Fibroblast of lung (primary cell): ENCODE measurements at regions not wholly inside any gene's neighbourhood (a gene's known extent, or its start where the extent isn't known, plus 50 kb on each side); places are given as distances from the start of the nearest gene placed in this dataset.

Experiments used
- DNase-seq, 2 donors: peaks; one replicate each; pipeline versions ENCODE4 v3.0.0 to v3.0.0-alpha.2; 2010; ENCODE audit warnings: low read depth in 2 of 2
- H2AFZ ChIP-seq: 2 replicates; pipeline ENCODE4 v1.5.1; 2012; ENCODE audit warnings: low read length, control low read depth, inconsistent platforms
- H3K27ac ChIP-seq: 2 replicates; pipeline ENCODE4 v1.5.1; 2011; ENCODE audit warnings: low read length, control low read depth; ENCODE audit not compliant: insufficient read depth
- H3K27me3 ChIP-seq: 2 replicates; pipeline ENCODE4 v1.5.1; 2011; ENCODE audit warnings: mild to moderate bottlenecking, low read length; ENCODE audit not compliant: control insufficient read depth, insufficient read depth
- H3K36me3 ChIP-seq: 2 replicates; pipeline ENCODE4 v1.5.1; 2011; ENCODE audit warnings: low read length; ENCODE audit not compliant: control insufficient read depth, insufficient read depth
- H3K4me1 ChIP-seq: 2 replicates; pipeline ENCODE4 v1.5.1; 2011; ENCODE audit warnings: low read length; ENCODE audit not compliant: control insufficient read depth, insufficient read depth; ENCODE audit errors: extremely low read depth
- H3K4me2 ChIP-seq: 2 replicates; pipeline ENCODE4 v1.5.1; 2011; ENCODE audit warnings: low read length, control low read depth; ENCODE audit not compliant: insufficient read depth; ENCODE audit errors: extremely low read depth
- H3K4me3 ChIP-seq, 4 experiments: fragments of 200-600 bp in 1 of 4; sonication (generic) in 1 of 4; replicated peaks in 1 of 4; 2 replicates each; pipeline ENCODE4 v1.5.1; 2011 to 2016; ENCODE audit warnings: low read length in 4 of 4, low read depth in 3 of 4, mild to moderate bottlenecking in 3 of 4, control low read depth in 2 of 4, inconsistent platforms in 1 of 4, mixed read lengths in 1 of 4; ENCODE audit not compliant: insufficient read depth in 1 of 4; ENCODE audit errors: control extremely low read depth in 1 of 4
- H3K79me2 ChIP-seq: 2 replicates; pipeline ENCODE4 v1.5.1; 2012; ENCODE audit warnings: mild to moderate bottlenecking, low read length, inconsistent platforms; ENCODE audit not compliant: control insufficient read depth, insufficient read depth
- H3K9ac ChIP-seq: 2 replicates; pipeline ENCODE4 v1.5.1; 2011; ENCODE audit warnings: mild to moderate bottlenecking, low read length, control low read depth; ENCODE audit not compliant: insufficient read depth
- H3K9me3 ChIP-seq: 2 replicates; pipeline ENCODE4 v1.5.1; 2012; ENCODE audit warnings: low read depth, low read length; ENCODE audit not compliant: control insufficient read depth, insufficient read depth
- H4K20me1 ChIP-seq: 2 replicates; pipeline ENCODE4 v1.5.1; 2011; ENCODE audit warnings: low read length; ENCODE audit not compliant: control insufficient read depth, insufficient read depth; ENCODE audit errors: extremely low read depth
- EZH2 ChIP-seq: IDR thresholded peaks from 2 replicates; pipeline ENCODE4 v1.5.1; 2012; ENCODE audit warnings: low read length, control low read depth, mild to moderate bottlenecking; ENCODE audit errors: missing control alignments
- TF ChIP-seq, protein P1 (sequence below), 2 donors: IDR thresholded peaks in 1 of 2; conservative IDR thresholded peaks in 1 of 2; 1 replicate in 1 of 2; 2 replicates in 1 of 2; pipeline ENCODE4 v1.5.1; 2011 to 2012; ENCODE audit warnings: low read length in 2 of 2, control low read depth in 1 of 2, inconsistent platforms in 1 of 2, low read depth in 1 of 2, mild to moderate bottlenecking in 1 of 2

- H4K20me1 ChIP-seq = no peaks in the 10 kb centered on the region
- H2AFZ ChIP-seq = no peak overlapping the region
- no peaks in the 10 kb centered on the region for H3K36me3 ChIP-seq
- no peak overlapping the region for H3K27ac ChIP-seq
- H3K4me1 ChIP-seq = no peaks in the 10 kb centered on the region
- H3K9ac ChIP-seq = no peak overlapping the region
- H3K9me3 ChIP-seq = no peaks in the 10 kb centered on the region
- peak; percentile 6 to 30 for DNase-seq
- H3K4me2 ChIP-seq = peak overlapping the region; percentile 51
- TF ChIP-seq, protein P1, sequence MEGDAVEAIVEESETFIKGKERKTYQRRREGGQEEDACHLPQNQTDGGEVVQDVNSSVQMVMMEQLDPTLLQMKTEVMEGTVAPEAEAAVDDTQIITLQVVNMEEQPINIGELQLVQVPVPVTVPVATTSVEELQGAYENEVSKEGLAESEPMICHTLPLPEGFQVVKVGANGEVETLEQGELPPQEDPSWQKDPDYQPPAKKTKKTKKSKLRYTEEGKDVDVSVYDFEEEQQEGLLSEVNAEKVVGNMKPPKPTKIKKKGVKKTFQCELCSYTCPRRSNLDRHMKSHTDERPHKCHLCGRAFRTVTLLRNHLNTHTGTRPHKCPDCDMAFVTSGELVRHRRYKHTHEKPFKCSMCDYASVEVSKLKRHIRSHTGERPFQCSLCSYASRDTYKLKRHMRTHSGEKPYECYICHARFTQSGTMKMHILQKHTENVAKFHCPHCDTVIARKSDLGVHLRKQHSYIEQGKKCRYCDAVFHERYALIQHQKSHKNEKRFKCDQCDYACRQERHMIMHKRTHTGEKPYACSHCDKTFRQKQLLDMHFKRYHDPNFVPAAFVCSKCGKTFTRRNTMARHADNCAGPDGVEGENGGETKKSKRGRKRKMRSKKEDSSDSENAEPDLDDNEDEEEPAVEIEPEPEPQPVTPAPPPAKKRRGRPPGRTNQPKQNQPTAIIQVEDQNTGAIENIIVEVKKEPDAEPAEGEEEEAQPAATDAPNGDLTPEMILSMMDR (conservative IDR thresholded peaks at IDR 0.05 in 1 of 2, IDR thresholded peaks at IDR 0.05 in 1 of 2; ENCODE audit: low read depth in 1 of 2, low read length in 2 of 2) = no peak
- no peak overlapping the region for H3K4me3 ChIP-seq
- no peaks in the 10 kb centered on the region for H3K27me3 ChIP-seq
- H3K79me2 ChIP-seq = no peaks in the 10 kb centered on the region
These were observed 301.9 kb downstream of the ZEB2 start for GRCh38 chr2:144217853-144218633.

- Histone ChIP-seq H3K27me3 (no peaks in the 10 kb centered on the region), H3K79me2 (no peaks in the 10 kb centered on the region), H2AFZ (no peak overlapping the region), H3K36me3 (no peaks in the 10 kb centered on the region), H3K4me2 (no peak overlapping the region), H3K4me1 (no peaks in the 10 kb centered on the region), H3K4me3 (no peak overlapping the region), H4K20me1 (no peaks in the 10 kb centered on the region), H3K9me3 (no peaks in the 10 kb centered on the region), H3K9ac (no peak overlapping the region), H3K27ac (no peak overlapping the region)
- TF ChIP-seq, protein P1 (conservative IDR thresholded peaks at IDR 0.05 in 1 of 2, IDR thresholded peaks at IDR 0.05 in 1 of 2; ENCODE audit: low read depth in 1 of 2, low read length in 2 of 2) = no peak
- TF ChIP-seq EZH2 = no peak
- no peak for DNase-seq
These were observed 303.9 kb downstream of the ZEB2 start for GRCh38 chr2:144215701-144216675.

DNA sequence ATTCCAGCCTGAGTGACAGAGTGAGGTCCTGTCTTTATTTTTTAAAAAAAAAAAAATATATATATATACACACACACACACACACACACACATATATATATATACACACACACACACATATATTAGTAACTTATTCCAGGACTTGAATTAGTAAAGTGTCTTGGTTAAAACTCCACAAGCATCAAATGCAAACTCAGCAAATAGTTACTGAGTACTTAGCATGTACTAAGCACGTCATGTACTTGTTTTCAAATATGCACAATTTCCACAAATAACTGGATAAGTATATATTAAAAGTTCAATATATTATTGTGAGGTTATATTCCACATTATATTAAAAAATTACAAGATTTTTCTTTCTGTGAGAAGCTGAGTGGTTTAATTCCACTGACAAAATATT lies 304.7 kb downstream of the ZEB2 start:
- no peaks in the 10 kb centered on the region for H3K4me1 ChIP-seq
- no peak for DNase-seq
- H3K4me2 ChIP-seq = no peak overlapping the region
- TF ChIP-seq EZH2 = no peak
- TF ChIP-seq, protein P1 (conservative IDR thresholded peaks at IDR 0.05 in 1 of 2, IDR thresholded peaks at IDR 0.05 in 1 of 2; ENCODE audit: low read depth in 1 of 2, low read length in 2 of 2) = no peak
- no peaks in the 10 kb centered on the region for H3K79me2 ChIP-seq
- H4K20me1 ChIP-seq = no peaks in the 10 kb centered on the region
- no peak overlapping the region for H3K4me3 ChIP-seq
- no peak overlapping the region for H3K27ac ChIP-seq
- no peaks in the 10 kb centered on the region for H3K27me3 ChIP-seq
- no peaks in the 10 kb centered on the region for H3K9me3 ChIP-seq
- H2AFZ ChIP-seq = no peak overlapping the region
- H3K9ac ChIP-seq = no peak overlapping the region
- H3K36me3 ChIP-seq = no peaks in the 10 kb centered on the region
